Endothelial cell (in vitro differentiated cells): ENCODE measurements at regions not wholly inside any gene's neighbourhood (a gene's known extent, or its start where the extent isn't known, plus 50 kb on each side); places are given as distances from the start of the nearest gene placed in this dataset.
"Not testable (repeated sequence)": the region's sequence is repeated elsewhere in the genome, so short reads cannot be mapped to it uniquely, and the experiment has no call there.

Source experiments
- DNase-seq: peaks from one replicate; pipeline ENCODE4 v3.0.0; 2021; ENCODE audit warnings: low spot score
- H3K27ac Mint-ChIP-seq: one replicate; pipeline ENCODE4 v1.8.0; 2021; ENCODE audit warnings: mixed read lengths, inconsistent platforms; ENCODE audit not compliant: unreplicated experiment
- H3K27me3 Mint-ChIP-seq: one replicate; pipeline ENCODE4 v1.8.0; 2021; ENCODE audit warnings: mild to moderate bottlenecking, moderate library complexity, mixed read lengths, inconsistent platforms; ENCODE audit not compliant: unreplicated experiment
- H3K36me3 Mint-ChIP-seq: one replicate; pipeline ENCODE4 v1.8.0; 2021; ENCODE audit warnings: mild to moderate bottlenecking, low read depth, mixed read lengths, inconsistent platforms; ENCODE audit not compliant: unreplicated experiment
- H3K4me1 Mint-ChIP-seq: one replicate; pipeline ENCODE4 v1.8.0; 2021; ENCODE audit warnings: mild to moderate bottlenecking, mixed read lengths, inconsistent platforms; ENCODE audit not compliant: unreplicated experiment
- H3K4me3 Mint-ChIP-seq: one replicate; pipeline ENCODE4 v1.8.0; 2021; ENCODE audit warnings: mild to moderate bottlenecking, mixed read lengths, inconsistent platforms; ENCODE audit not compliant: unreplicated experiment
- H3K9me3 Mint-ChIP-seq: one replicate; pipeline ENCODE4 v1.8.0; 2021; ENCODE audit warnings: mixed read lengths, inconsistent platforms; ENCODE audit not compliant: unreplicated experiment
- CTCF ChIP-seq: fragments of 200-600 bp; sonication (generic); IDR thresholded peaks from one replicate; pipeline ENCODE4 v1.5.0; 2021; ENCODE audit warnings: antibody characterized with exemption; ENCODE audit not compliant: unreplicated experiment

- Mint-ChIP-seq H3K27me3 (peaks cover 1% of the 10 kb centered on the region), H3K27ac (no peak overlapping the region), H3K4me1 (peaks cover 16% of the 10 kb centered on the region), H3K4me3 (no peak overlapping the region), H3K9me3 (no peaks in the 10 kb centered on the region), H3K36me3 (peaks cover 2% of the 10 kb centered on the region)
- TF ChIP-seq CTCF, result no peak
- DNase-seq, result no peak
Observed at GRCh38 chr3:177622520-177622919, 425.2 kb upstream of the TBL1XR1 start.

GRCh38 chr3:177622982-177623617 lies 425.8 kb upstream of the TBL1XR1 start:
- Mint-ChIP-seq H3K4me3 (no peak overlapping the region), H3K27me3 (peaks cover 2% of the 10 kb centered on the region), H3K4me1 (peaks cover 18% of the 10 kb centered on the region), H3K9me3 (no peaks in the 10 kb centered on the region), H3K36me3 (peaks cover 3% of the 10 kb centered on the region), H3K27ac (no peak overlapping the region)
- DNase-seq, result no peak
- TF ChIP-seq CTCF, result no peak

- peaks cover 2% of the 10 kb centered on the region for H3K27me3 Mint-ChIP-seq
- no peaks in the 10 kb centered on the region for H3K9me3 Mint-ChIP-seq
- H3K4me1 Mint-ChIP-seq, result peaks cover 28% of the 10 kb centered on the region
- H3K27ac Mint-ChIP-seq, result no peak overlapping the region
- TF ChIP-seq CTCF, result no peak
- DNase-seq, result no peak
- H3K4me3 Mint-ChIP-seq, result no peak overlapping the region
- H3K36me3 Mint-ChIP-seq, result peaks cover 3% of the 10 kb centered on the region
Observed at GRCh38 chr3:177624528-177625495, 427.5 kb upstream of the TBL1XR1 start.

GRCh38 chr3:177626045-177626444 lies 428.8 kb upstream of the TBL1XR1 start:
- H3K36me3 Mint-ChIP-seq, result peaks cover 3% of the 10 kb centered on the region
- no peak for TF ChIP-seq CTCF
- peaks cover 28% of the 10 kb centered on the region for H3K4me1 Mint-ChIP-seq
- H3K9me3 Mint-ChIP-seq, result no peaks in the 10 kb centered on the region
- H3K27me3 Mint-ChIP-seq, result peaks cover 2% of the 10 kb centered on the region
- DNase-seq, result no peak
- no peak overlapping the region for H3K4me3 Mint-ChIP-seq
- H3K27ac Mint-ChIP-seq, result no peak overlapping the region

GRCh38 chr3:177628095-177628719 lies 430.9 kb upstream of the TBL1XR1 start:
- peak overlapping the region; percentile 34 for H3K27ac Mint-ChIP-seq
- H3K9me3 Mint-ChIP-seq, H3K36me3 Mint-ChIP-seq, DNase-seq, H3K27me3 Mint-ChIP-seq, H3K4me3 Mint-ChIP-seq: not testable (repeated sequence)
- H3K4me1 Mint-ChIP-seq, result peaks cover 23% of the 10 kb centered on the region
